ENCODE measurements at regions not wholly inside any gene's neighbourhood (a gene's known extent, or its start where the extent isn't known, plus 50 kb on each side); places are given as distances from the start of the nearest gene placed in this dataset.

DNA sequence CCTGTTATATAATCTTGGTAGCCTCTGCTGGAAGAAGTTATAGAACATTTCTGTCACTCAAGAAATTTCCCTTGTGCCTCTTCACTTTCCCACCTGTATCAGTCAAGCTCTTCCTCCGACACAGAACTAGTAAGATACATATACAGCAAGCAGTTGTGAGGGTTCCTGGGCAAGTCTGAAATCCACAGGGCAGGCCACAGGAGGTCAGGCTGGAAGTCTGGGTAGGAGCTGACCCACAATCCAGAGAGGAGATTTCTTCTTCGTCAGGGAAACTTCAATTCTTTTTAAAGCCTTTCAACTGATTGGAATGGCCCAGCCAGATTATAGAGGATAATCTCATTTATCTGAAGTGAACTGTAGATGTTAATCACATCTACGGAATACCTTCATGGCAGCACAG is 96.4 kb upstream of the FMN2 start:
- Mint-ChIP-seq H3K36me3 (no peaks in the 10 kb centered on the region), H3K27ac (no peak overlapping the region)

DNA sequence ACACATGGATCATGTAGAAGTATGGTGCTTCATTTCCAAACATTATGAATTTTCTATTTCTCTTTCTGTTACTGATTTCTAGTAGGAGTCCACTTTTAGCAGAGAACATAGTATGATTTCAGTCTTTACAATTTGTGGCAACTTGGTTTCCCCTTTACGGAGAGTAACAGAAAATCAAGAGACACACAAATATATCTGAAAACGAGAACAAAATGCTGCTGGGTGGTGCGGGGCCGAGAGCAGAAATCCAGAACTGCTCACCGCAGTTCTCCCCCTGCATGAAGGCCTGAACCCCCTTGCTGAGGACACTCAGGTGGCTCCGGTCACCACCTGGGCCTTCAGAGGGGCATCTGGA is 94.5 kb upstream of the FMN2 start:
- Mint-ChIP-seq H3K27ac (no peak overlapping the region), H3K4me3 (peak overlapping the region; percentile 81), H3K4me1 (peaks cover 15% of the 10 kb centered on the region), H3K9me3 (no peaks in the 10 kb centered on the region), H3K36me3 (no peaks in the 10 kb centered on the region), H3K27me3 (ENCODE audit: insufficient read depth, low read depth) (peaks cover 20% of the 10 kb centered on the region)
- Histone ChIP-seq H3K27ac (no peak overlapping the region), H3K9ac (no peak overlapping the region), H2AFZ (replicated peaks) (peak overlapping the region; percentile 88), H4K20me1 (ENCODE audit: low read depth) (no peaks in the 10 kb centered on the region), H3K4me2 (peak overlapping the region; percentile 83), H3K9me3 (ENCODE audit: low read depth) (no peaks in the 10 kb centered on the region), H3K27me3 (peaks cover 35% of the 10 kb centered on the region), H3K4me3 (peak overlapping the region; percentile 66), H3K36me3 (no peaks in the 10 kb centered on the region), H3K4me1 (no peaks in the 10 kb centered on the region), H3F3A (ENCODE audit: low read depth) (peaks cover 8% of the 10 kb centered on the region), H3K79me2 (ENCODE audit: low read depth) (no peaks in the 10 kb centered on the region)
- TF ChIP-seq EZH2phosphoT487 (IDR thresholded peaks at IDR 0.05) (no peak), EZH2 (IDR thresholded peaks at IDR 0.05) (no peak)
- TF ChIP-seq, protein P1, sequence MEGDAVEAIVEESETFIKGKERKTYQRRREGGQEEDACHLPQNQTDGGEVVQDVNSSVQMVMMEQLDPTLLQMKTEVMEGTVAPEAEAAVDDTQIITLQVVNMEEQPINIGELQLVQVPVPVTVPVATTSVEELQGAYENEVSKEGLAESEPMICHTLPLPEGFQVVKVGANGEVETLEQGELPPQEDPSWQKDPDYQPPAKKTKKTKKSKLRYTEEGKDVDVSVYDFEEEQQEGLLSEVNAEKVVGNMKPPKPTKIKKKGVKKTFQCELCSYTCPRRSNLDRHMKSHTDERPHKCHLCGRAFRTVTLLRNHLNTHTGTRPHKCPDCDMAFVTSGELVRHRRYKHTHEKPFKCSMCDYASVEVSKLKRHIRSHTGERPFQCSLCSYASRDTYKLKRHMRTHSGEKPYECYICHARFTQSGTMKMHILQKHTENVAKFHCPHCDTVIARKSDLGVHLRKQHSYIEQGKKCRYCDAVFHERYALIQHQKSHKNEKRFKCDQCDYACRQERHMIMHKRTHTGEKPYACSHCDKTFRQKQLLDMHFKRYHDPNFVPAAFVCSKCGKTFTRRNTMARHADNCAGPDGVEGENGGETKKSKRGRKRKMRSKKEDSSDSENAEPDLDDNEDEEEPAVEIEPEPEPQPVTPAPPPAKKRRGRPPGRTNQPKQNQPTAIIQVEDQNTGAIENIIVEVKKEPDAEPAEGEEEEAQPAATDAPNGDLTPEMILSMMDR (IDR thresholded peaks at IDR 0.05), result no peak
- no peak for DNase-seq (ENCODE audit: low spot score)

More for the DNA sequence above, 96.4 kb upstream of the FMN2 start:
- peaks cover 4% of the 10 kb centered on the region for H3K9me3 Mint-ChIP-seq
- Histone ChIP-seq H3F3A (ENCODE audit: low read depth) (peaks cover 8% of the 10 kb centered on the region), H3K4me2 (no peak overlapping the region), H2AFZ (replicated peaks) (no peak overlapping the region), H3K27me3 (peaks cover 35% of the 10 kb centered on the region), H3K4me3 (no peak overlapping the region), H3K9ac (no peak overlapping the region), H3K36me3 (no peaks in the 10 kb centered on the region), H3K27ac (no peak overlapping the region), H3K4me1 (no peaks in the 10 kb centered on the region), H3K79me2 (ENCODE audit: low read depth) (no peaks in the 10 kb centered on the region), H3K9me3 (ENCODE audit: low read depth) (no peaks in the 10 kb centered on the region), H4K20me1 (ENCODE audit: low read depth) (no peaks in the 10 kb centered on the region)
- peaks cover 15% of the 10 kb centered on the region for H3K4me1 Mint-ChIP-seq
- DNase-seq (ENCODE audit: low spot score), result peak; percentile 25
- H3K4me3 Mint-ChIP-seq, result no peak overlapping the region
- H3K27me3 Mint-ChIP-seq (ENCODE audit: insufficient read depth, low read depth), result peaks cover 18% of the 10 kb centered on the region
- TF ChIP-seq EZH2 (IDR thresholded peaks at IDR 0.05), result no peak
- no peak for TF ChIP-seq EZH2phosphoT487 (IDR thresholded peaks at IDR 0.05)
- TF ChIP-seq, protein P1 (IDR thresholded peaks at IDR 0.05), result no peak

DNA sequence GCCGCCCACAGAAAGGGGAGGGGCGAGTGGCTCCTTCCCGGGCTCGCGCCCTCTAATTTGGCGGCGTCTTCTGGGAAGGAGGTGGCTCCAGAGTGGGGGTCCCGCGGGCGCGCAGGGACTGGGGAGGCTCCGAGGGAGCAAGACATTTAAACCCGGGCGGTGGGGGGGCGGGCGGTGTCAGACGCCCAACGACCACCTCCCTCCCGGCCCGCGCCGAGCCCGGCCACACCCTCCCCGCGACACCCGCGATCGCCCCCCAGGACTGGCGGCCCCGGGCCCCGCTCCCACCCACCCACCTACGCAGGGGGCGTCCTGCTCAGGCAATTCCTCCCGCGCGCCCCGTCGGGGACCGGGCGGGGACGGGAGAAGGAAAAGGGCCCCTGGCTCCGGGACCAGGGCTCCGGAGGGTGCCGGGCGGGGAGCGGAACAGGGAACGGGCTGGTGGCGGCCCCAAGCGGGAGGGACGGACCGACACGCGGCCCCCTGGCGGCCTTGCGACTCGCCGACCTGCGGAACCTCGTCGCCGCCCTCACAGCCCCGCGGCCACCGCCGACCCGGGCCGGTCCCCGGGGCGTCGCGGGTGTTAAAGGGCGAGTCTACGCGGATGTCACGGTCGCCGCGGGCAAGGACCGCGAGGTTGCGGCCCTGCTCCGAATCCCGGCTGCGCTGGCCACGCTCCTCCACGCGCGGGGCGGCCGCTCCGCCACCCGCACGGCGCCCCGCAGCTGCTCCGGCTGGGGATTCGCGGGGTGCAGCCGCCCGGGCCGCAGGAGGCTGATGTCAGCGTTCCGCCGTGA is 94.0 kb upstream of the FMN2 start:
- Histone ChIP-seq H3K79me2 (ENCODE audit: low read depth) (no peaks in the 10 kb centered on the region), H3K4me3 (peak overlapping the region; percentile 66), H4K20me1 (ENCODE audit: low read depth) (no peaks in the 10 kb centered on the region), H3K4me2 (peak overlapping the region; percentile 83), H3K27ac (no peak overlapping the region), H3K36me3 (no peaks in the 10 kb centered on the region), H3K9ac (no peak overlapping the region), H2AFZ (replicated peaks) (peak overlapping the region; percentile 88), H3K27me3 (peaks cover 35% of the 10 kb centered on the region), H3K4me1 (no peaks in the 10 kb centered on the region), H3K9me3 (ENCODE audit: low read depth) (no peaks in the 10 kb centered on the region), H3F3A (ENCODE audit: low read depth) (peaks cover 8% of the 10 kb centered on the region)
- peaks cover 2% of the 10 kb centered on the region for H3K9me3 Mint-ChIP-seq
- H3K4me1 Mint-ChIP-seq, result peaks cover 15% of the 10 kb centered on the region
- H3K27me3 Mint-ChIP-seq (ENCODE audit: insufficient read depth, low read depth), result peaks cover 19% of the 10 kb centered on the region
- H3K27ac Mint-ChIP-seq, result no peak overlapping the region
- peak; percentile 83 for DNase-seq (ENCODE audit: low spot score)
- H3K36me3 Mint-ChIP-seq, result no peaks in the 10 kb centered on the region
- TF ChIP-seq EZH2phosphoT487 (IDR thresholded peaks at IDR 0.05) (peak; percentile 29), EZH2 (IDR thresholded peaks at IDR 0.05) (peak; percentile 76)
- TF ChIP-seq, protein P1 (IDR thresholded peaks at IDR 0.05), result peak; percentile 61
- peak overlapping the region; percentile 81 for H3K4me3 Mint-ChIP-seq
